Endothelial cell of umbilical vein (primary cell): ENCODE measurements at regions not wholly inside any gene's neighbourhood (a gene's known extent, or its start where the extent isn't known, plus 50 kb on each side); places are given as distances from the start of the nearest gene placed in this dataset.

Source experiments
- BruUV-seq: library from RNA; stranded (reverse); fragments of 400-500 nt; replicated peaks from 2 replicates; lab custom pipeline; 2021; lab: Mats Ljungman, UMichigan
- CTCF ChIA-PET: fragments of 300-600, 350-600 bp; sonication (Branson Sonifier 250); formaldehyde crosslinking; loops from one replicate; lab custom pipeline; 2021; ENCODE audit warnings: antibody characterized with exemption, inconsistent platforms; lab: Charles Lee
- POLR2A ChIA-PET: fragments of 300-600, 350-600 bp; sonication (Branson Sonifier 250); formaldehyde crosslinking; loops from one replicate; lab custom pipeline; 2021; ENCODE audit warnings: antibody characterized with exemption, inconsistent platforms; lab: Charles Lee
- DNase-seq: peaks from one replicate; pipeline ENCODE4 v3.0.0-alpha.2; 2011; ENCODE audit warnings: low read depth, low spot score
- FAIRE-seq: peaks from 2 replicates; lab custom pipeline; 2011; peaks lifted over from hg19 to GRCh38; lab: Jason Lieb, UNC
- H2AFZ ChIP-seq: 2 replicates; pipeline ENCODE4 v1.6.0; 2012; ENCODE audit warnings: low read depth, low read length, control low read depth, inconsistent platforms
- H3K27ac ChIP-seq: 2 replicates; pipeline ENCODE4 v1.5.1; 2011; ENCODE audit warnings: low read depth, mild to moderate bottlenecking, control low read depth, low read length, moderate library complexity; ENCODE audit not compliant: insufficient read depth
- H3K27me3 ChIP-seq, 2 experiments: 2 replicates each; pipeline versions ENCODE4 v1.6.0 to v1.6.1; 2011; ENCODE audit warnings: low read length in 2 of 2, mixed read lengths in 1 of 2; ENCODE audit not compliant: control insufficient read depth in 2 of 2, insufficient read depth in 2 of 2
- H3K36me3 ChIP-seq, 2 experiments: 2 replicates in 1 of 2; 3 replicates in 1 of 2; pipeline ENCODE4 v1.5.1; 2011; ENCODE audit warnings: low read length in 2 of 2, mild to moderate bottlenecking in 1 of 2, moderate library complexity in 1 of 2; ENCODE audit not compliant: control insufficient read depth in 2 of 2, insufficient read depth in 2 of 2; ENCODE audit errors: extremely low read depth in 1 of 2
- H3K4me1 ChIP-seq: 3 replicates; pipeline ENCODE4 v1.5.1; 2011; ENCODE audit warnings: mild to moderate bottlenecking, low read length; ENCODE audit not compliant: control insufficient read depth, insufficient read depth; ENCODE audit errors: extremely low read depth
- H3K4me2 ChIP-seq: 2 replicates; pipeline ENCODE4 v1.6.1; 2011; ENCODE audit warnings: low read length, control low read depth, mixed read lengths; ENCODE audit not compliant: insufficient read depth
- H3K4me3 ChIP-seq, 3 experiments: fragments of 200-600 bp in 1 of 3; sonication (generic), shearing (Covaris generic) in 1 of 3; replicated peaks in 1 of 3; 2 replicates each; pipeline ENCODE4 v1.5.1; 2011 to 2016; ENCODE audit warnings: control low read depth in 3 of 3, low read length in 3 of 3, mild to moderate bottlenecking in 2 of 3, inconsistent platforms in 1 of 3, low read depth in 1 of 3, moderate library complexity in 1 of 3; ENCODE audit not compliant: insufficient read depth in 1 of 3
- H3K79me2 ChIP-seq: 2 replicates; pipeline ENCODE4 v1.6.0; 2012; ENCODE audit warnings: low read length, inconsistent platforms; ENCODE audit not compliant: control insufficient read depth, insufficient read depth
- H3K9ac ChIP-seq: replicated peaks from 2 replicates; pipeline ENCODE3; 2011; ENCODE audit warnings: low read length, control low read depth; ENCODE audit not compliant: insufficient read depth; ENCODE audit errors: extremely low read depth
- H3K9me1 ChIP-seq: replicated peaks from 3 replicates; pipeline ENCODE4 v1.6.0; 2011; ENCODE audit warnings: mild to moderate bottlenecking, low read length; ENCODE audit not compliant: control insufficient read depth, insufficient read depth; ENCODE audit errors: extremely low read depth
- H3K9me3 ChIP-seq: replicated peaks from 2 replicates; pipeline ENCODE4 v1.5.1; 2012; ENCODE audit warnings: low read length, inconsistent platforms; ENCODE audit not compliant: control insufficient read depth, insufficient read depth
- H4K20me1 ChIP-seq: replicated peaks from 2 replicates; pipeline ENCODE3; 2011; ENCODE audit warnings: mild to moderate bottlenecking, low read length; ENCODE audit not compliant: control insufficient read depth, insufficient read depth; ENCODE audit errors: extremely low read depth
- CTCF ChIP-seq, 2 donors: IDR thresholded peaks; 1 replicate in 1 of 2; 2 replicates in 1 of 2; pipeline ENCODE4 v1.5.1; 2011; ENCODE audit warnings: low read length in 2 of 2, mild to moderate bottlenecking in 2 of 2, moderate library complexity in 2 of 2, control low read depth in 1 of 2, inconsistent platforms in 1 of 2, low read depth in 1 of 2; ENCODE audit not compliant: insufficient read depth in 1 of 2; ENCODE audit errors: extremely low read depth in 1 of 2
- EZH2 ChIP-seq: IDR thresholded peaks from 2 replicates; pipeline ENCODE4 v1.6.1; 2012; ENCODE audit warnings: borderline replicate concordance, low read depth, mild to moderate bottlenecking, moderate library complexity, low read length, inconsistent platforms; ENCODE audit not compliant: severe bottlenecking
- FOS ChIP-seq: IDR thresholded peaks from 2 replicates; pipeline ENCODE4 v1.6.1; 2011; ENCODE audit warnings: mild to moderate bottlenecking, low read length, moderate library complexity, borderline replicate concordance; ENCODE audit not compliant: insufficient read depth
- GATA2 ChIP-seq: IDR thresholded peaks from 2 replicates; pipeline ENCODE4 v1.7.0; 2011; ENCODE audit warnings: low read depth, mild to moderate bottlenecking, moderate library complexity, mixed read lengths, low read length; ENCODE audit not compliant: insufficient read length, insufficient read depth
- JUN ChIP-seq: IDR thresholded peaks from 2 replicates; pipeline ENCODE4 v1.6.1; 2011; ENCODE audit warnings: borderline replicate concordance, low read depth; ENCODE audit not compliant: insufficient read length, insufficient read depth
- MAX ChIP-seq: IDR thresholded peaks from 2 replicates; pipeline ENCODE4 v1.6.1; 2011; ENCODE audit not compliant: insufficient read depth, insufficient read length
- MYC ChIP-seq: IDR thresholded peaks from one replicate; pipeline ENCODE4 v1.6.1; 2011; ENCODE audit warnings: mild to moderate bottlenecking, low read depth, low read length
- POLR2A ChIP-seq: IDR thresholded peaks from 2 replicates; pipeline ENCODE4 v1.6.1; 2012; ENCODE audit warnings: low read depth, mild to moderate bottlenecking, control low read depth, low read length
- POLR2AphosphoS5 ChIP-seq: IDR thresholded peaks from 2 replicates; pipeline ENCODE4 v1.6.1; 2012; ENCODE audit warnings: low read depth, mild to moderate bottlenecking, control low read depth, low read length, moderate library complexity; ENCODE audit not compliant: insufficient read depth
- dilution Hi-C: fragments of 300-500 bp; cut with MboI; formaldehyde crosslinking; loops from one replicate; pipeline ENCODE4 v1.15.0; 2019; ENCODE audit warnings: low sequenced_read_pairs; ENCODE audit not compliant: extremely low pct_ligation_motif_present
- intact Hi-C: fragments of 100-400 bp; cut with micrococcal nuclease; formaldehyde crosslinking; loops from one replicate; pipeline ENCODE4 v1.10.0; 2022

GRCh38 chr5:68958428-68958827 lies 135.4 kb upstream of the SLC30A5 start:
- H3K27ac ChIP-seq: no peak overlapping the region
- DNase-seq (no peak), FAIRE-seq (no peak)
- H3K9ac ChIP-seq: no peak overlapping the region
- H3K36me3 ChIP-seq: no peaks in the 10 kb centered on the region
- ChIA-PET CTCF (interaction anchor here (1.2 kb wide), 1 partner anchor 672 kb away, joined by 5 read pairs; no protein-coding TSS in a partner anchor), POLR2A (no interaction called here)
- no peak overlapping the region for H2AFZ ChIP-seq
- TF ChIP-seq POLR2A (no peak), FOS (no peak), MYC (no peak), JUN (no peak), CTCF (IDR thresholded peaks at IDR 0.05; ENCODE audit: extremely low read depth in 1 of 2, insufficient read depth in 1 of 2, low read depth in 1 of 2, low read length in 2 of 2) (no peak), MAX (no peak), GATA2 (no peak), EZH2 (no peak), POLR2AphosphoS5 (no peak)
- no peaks in the 10 kb centered on the region for H3K79me2 ChIP-seq
- no peaks in the 10 kb centered on the region for H3K4me1 ChIP-seq
- no peak overlapping the region for H3K4me3 ChIP-seq
- intact Hi-C loops: no loop called here
- no peaks in the 10 kb centered on the region for H3K9me3 ChIP-seq
- H3K27me3 ChIP-seq: peaks cover 0 to 3% of the 10 kb centered on the region in 2 experiments
- no peak overlapping the region for H3K4me2 ChIP-seq
- no TSS peak for BruUV-seq
- H3K9me1 ChIP-seq: no peaks in the 10 kb centered on the region
- no peaks in the 10 kb centered on the region for H4K20me1 ChIP-seq
- dilution Hi-C loops: no loop called here
